NCI-H2171 (cell line): ENCODE measurements at regions not wholly inside any gene's neighbourhood (a gene's known extent, or its start where the extent isn't known, plus 50 kb on each side); places are given as distances from the start of the nearest gene placed in this dataset.
"Not testable (repeated sequence)": the region's sequence is repeated elsewhere in the genome, so short reads cannot be mapped to it uniquely, and the experiment has no call there.

ENCODE experiments used
- DNase-seq: peaks from one replicate; lab custom pipeline; 2025; lab: John Stamatoyannopoulos, UW

DNA sequence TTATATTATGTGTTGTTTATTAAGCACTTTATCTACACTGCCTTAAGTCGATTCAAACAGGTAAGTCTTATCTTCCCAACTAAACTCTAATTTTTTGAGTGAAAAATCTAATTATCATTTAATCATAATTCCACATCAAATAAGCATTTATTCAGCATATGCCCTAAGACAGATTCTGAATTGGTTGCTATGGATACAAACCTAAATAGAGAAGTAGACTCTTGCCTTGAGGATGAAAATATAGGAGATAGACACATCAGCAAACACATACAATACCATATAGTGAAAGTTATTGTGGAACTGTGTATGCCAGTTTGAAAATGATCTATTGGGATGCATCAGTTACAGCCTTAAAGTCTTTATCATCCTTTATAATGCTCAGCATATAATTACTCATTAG, 1679.9 kb downstream of the SLITRK1 start:
- DNase-seq: no peak

DNA sequence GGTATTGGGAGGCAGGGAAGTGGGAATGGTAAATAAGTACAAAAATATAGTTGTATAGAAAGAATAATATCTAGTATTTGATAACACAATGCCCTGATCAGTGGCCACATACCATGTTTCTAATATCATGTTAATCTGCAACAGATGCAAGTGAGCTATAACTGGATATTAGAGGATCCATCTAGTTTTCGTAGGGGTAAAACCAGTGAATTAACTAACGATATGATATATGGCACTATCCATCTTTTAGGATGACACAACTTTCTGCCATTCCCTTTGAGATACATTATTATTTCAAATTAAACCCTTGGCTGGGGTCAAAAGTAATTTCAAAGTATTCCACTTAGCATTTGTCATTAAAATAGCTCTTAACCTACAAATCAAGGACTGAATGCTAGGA, 1686.2 kb downstream of the SLITRK1 start:
- no peak for DNase-seq

DNA sequence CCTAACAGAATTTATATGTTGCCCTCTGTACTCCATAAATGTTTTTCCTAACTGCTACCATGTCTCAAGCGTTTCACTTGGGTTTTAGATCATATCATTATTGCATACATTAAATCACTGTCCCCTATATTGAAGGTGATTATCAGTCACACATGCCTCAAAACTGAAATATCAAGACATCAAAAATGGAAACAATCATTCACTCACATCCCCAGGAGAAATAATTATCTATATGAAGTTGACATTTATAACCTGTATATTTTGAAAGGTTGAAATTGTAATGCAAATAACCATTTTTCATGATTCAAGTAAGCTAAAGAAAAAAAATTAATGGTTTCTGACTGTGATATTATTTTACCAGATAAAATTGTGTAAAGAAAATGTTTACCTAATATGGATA, 1695.0 kb downstream of the SLITRK1 start:
- DNase-seq: no peak

DNA sequence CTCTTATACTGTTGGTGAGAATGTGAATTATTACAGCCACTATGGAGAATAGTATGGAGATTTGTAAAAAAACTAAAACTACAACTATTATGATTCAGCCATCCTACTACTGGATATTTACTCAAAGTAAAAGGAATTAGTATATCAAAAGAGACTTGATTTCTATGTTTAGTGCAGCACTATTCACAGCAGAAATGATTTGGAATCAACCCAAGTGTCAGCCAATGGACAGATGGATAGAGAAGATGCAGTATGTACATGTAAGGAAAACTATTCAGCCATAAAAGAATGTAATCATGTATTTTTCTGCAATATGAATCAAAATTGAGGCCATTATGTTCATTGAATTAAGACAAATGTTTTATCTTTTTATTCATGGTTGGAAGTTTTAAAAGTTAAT, 1705.5 kb downstream of the SLITRK1 start:
- DNase-seq: no peak

DNA sequence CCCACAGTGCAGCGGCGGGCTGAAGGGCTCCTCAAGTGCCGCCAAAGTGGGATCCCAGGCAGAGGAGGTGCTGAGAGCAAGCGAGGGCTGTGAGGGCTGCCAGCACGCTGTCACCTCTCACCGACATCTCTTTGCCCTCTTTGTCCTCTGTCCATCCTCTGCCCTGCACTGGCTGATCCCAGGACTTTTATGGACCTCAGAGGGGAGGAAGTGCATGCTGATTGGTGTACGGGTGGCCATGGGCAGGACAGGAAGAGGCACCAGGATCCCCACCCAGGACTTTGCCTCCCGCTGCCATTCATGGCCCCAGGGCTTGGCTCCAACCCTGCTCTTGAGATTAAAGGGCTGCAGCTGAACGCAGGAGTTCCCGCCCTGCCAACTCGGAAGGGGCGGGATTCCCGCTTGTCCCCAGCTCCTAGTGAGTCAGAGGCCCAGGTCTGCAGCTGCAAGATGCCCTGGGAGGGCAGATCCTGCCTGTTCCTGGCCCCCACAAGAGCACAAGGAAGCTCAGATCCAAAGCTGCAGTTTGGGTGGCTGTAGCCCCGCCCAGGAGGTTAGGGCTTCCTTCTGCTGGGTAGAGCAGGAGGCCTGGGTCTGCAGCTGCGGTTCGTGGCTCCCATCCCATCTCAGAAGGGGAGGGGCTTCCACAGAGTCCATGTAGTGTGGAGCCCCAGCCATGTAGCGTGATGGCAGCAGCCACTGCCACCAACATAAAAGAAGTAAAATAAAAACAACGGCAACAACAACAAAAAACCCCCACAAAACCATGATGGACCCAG, 1716.7 kb downstream of the SLITRK1 start:
- no peak for DNase-seq

DNA sequence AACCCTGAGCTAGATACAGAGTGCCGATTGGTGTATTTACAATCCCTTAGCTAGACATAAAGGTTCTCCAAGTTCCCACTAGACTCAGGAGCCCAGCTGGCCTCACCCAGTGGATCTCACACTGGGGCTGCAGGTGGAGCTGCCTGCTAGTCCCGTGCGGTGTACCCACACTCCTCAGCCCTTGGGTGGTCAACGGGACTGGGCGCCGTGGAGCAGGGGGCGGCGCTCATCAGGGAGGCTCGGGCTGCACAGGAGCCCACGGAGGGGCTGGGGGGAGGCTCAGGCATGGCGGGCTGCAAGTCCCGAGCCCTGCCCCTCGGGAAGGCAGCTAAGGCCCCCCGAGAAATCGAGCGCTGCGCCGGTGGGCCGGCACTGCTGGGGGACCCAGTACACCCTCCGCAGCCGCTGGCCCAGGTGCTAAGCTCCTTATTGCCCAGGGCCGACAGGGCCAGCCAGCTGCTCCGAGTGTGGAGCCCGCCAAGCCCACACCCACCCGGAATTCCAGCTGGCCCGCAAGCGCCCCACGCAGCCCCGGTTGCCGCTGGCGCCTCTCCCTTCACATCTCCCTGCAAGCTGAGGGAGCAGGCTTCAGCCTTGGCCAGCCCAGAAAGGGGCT, 1717.4 kb downstream of the SLITRK1 start:
- not testable (repeated sequence) for DNase-seq

DNA sequence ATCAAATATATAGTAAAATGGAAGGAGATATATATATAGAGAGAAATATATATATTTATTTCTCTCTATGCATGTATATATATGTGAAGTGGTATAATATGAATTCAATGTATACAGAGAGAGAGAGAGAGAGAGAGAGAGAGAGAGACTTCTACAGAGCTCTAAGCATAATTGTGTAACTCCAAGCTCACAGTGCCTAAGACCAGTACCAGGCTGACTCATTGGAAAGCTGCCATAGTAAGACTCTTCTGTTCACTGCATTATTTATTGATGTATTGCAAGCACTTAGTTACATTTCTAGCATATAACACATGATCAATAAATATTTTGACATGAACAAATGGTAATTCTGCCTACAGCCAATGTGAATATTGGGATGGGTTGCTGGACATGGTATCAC, 1734.7 kb downstream of the SLITRK1 start:
- DNase-seq: no peak

DNA sequence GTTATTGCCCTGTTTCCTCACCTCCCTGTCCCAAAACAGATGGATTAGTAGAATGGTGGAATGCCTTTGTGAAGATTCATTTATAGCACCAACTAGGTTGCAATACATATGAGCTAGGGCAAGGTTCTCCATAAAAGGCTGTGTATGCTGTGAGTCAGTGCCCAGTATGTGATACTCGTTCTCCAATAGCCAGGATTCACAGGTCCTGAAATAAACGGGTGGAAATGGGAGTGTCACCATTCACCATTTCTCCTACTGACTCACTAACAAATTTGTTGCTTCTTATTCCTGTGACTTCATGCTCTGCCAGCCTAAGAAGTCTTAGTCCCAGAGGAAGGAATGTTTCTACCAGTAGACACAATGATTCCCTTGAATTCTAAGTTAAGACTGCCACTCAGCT, 1745.4 kb downstream of the SLITRK1 start:
- DNase-seq: no peak

DNA sequence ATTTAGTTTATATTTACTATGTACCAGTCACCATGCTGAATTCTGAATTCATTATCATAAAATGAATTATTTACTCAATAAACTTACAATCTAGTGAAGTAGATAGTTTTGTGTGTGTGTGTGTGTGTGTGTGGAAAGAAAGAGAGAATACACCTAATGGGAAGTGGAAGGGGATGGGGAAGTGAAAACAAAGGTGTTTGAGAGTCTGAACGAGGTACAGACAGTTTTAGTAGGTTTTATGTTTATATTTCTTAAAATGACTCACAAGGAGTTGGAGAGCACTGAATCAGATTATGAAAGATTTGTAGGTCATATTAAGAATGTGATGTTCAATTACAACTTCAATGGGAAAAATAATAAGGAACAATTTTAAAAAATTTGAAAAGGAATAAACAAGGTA, 1753.0 kb downstream of the SLITRK1 start:
- no peak for DNase-seq

DNA sequence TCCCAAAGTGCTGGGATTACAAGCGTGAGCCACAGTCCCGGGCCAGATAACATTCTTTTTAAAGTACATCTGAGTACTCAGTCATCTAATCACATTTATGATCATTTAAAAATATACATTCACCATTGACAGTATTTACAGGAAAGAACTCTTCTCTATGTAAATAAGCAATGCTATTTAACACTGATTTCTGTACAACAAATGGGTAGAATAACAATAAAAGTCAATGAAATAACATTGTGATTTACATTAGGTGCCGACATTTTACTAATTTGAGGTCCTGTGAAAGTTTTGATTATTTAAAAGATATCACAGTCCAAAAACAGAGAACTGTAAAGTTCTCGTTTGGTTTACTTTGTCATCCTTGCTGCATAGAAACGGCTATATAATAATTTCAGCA, 1763.7 kb downstream of the SLITRK1 start:
- DNase-seq: no peak

DNA sequence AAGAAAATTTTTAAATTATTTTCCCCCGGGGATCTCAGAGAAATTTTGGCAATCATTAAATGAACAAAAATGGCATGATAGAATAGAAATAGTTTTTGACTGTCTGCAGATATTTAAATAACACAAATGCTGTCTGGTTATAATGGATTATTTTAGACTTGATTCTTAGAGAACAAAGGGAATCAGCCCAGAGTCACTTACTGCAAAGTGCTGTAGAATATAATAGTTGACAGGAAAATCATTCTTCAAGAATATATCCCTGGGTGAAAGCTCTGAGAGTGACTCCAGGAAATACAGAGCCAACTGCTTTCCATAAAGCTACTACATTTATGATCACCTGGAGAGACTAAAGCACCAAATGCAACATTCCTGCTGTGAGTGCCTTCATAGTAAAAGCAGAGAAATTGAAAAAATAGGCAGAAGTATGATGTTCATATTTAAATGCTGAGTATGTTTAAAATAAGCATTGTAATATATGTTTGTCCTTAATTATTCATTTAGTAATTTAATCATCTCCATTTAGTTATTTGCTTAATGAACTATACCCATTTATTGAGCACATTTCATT, 1765.8 kb downstream of the SLITRK1 start:
- DNase-seq: no peak

DNA sequence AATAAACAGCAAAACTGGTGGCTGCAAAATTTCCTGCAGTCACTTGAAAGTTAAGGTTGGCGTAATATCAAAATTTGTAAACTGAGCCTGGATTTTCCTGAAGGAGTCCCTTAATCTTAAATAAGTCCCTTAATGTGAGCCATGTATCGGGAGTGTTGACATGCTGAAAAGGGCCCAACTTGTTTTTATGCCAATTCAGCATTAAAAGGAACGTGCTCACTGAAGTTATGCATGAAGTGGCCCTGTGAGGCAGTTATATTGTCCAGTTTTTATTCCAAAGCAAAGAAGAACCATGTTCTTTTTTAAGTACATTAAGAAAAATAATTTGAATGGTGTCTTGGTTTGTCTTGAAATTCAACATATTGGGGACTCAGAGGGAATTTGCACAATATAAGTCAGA, 1766.9 kb downstream of the SLITRK1 start:
- DNase-seq: no peak

DNA sequence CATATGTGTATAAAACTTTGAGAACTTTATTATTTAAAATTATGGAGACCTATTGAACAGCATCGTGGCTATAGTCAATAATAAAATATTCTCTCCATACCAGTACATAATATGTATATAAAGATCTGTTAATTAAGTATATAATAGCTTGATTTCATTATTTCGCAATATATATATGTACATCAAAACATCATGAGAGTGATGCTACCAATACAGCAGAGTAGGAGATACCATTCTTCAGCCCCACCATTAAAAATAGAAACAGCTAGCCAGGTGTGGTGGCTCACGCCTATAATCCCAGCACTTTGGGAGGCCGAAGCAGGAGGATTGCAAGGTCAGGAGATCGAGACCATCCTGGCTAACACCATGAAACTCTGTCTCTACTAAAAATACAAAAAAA, 1755.3 kb upstream of the SPRY2 start:
- DNase-seq: no peak

DNA sequence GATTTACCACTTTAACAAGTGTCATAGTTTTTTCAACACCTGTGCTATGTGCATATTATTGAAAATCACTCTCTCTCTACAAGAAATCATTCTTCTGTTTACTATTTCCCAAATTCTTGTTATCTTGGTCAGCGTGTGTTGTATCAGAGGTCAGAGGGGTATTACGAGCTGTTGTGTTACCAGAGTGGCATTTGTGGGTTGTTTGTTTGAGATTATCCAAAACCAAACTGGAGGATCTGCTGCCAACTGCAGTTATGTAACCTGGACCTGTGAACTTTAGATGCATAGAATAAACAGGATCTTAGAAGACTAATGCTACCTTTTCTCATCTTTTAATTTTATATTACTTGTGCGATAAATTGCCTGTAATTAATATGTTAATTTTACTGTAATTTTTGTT, 1751.4 kb upstream of the SPRY2 start:
- DNase-seq: no peak

DNA sequence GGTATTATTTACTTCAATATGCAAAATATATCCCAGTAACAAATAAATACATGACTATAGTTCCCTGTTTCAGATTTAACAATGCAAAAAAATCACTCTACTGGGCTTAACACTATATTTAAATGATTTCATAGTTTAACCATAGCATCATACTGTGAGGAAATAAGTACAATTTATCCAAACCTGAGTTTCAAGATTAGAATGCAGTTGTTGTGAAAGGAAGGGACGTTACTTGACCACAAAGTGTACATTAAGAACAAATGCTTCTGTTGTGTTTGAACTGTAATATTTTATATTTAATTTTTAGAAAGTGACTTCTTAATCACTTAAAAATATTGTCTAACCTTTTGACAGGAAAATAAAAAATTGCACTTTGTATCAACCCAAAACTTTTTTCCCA, 1747.9 kb upstream of the SPRY2 start:
- no peak for DNase-seq

DNA sequence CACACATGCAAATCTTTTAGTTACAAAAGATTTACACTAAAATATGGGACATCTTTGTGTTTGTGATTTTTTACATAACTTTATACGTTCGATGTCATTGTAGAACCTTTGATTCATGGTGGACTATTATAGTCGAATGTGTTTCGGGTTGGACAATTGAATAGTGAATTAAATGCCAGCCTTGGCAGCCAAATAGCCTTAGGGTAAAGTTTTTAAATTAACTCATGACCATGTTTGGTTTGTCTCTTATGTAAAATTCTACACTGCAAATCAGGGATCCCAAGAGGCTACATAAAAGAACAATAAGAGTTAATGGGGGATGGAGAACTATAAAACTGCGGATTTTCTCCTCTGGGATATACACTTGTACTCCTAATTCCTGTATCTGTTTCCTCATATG, 1735.6 kb upstream of the SPRY2 start:
- no peak for DNase-seq

DNA sequence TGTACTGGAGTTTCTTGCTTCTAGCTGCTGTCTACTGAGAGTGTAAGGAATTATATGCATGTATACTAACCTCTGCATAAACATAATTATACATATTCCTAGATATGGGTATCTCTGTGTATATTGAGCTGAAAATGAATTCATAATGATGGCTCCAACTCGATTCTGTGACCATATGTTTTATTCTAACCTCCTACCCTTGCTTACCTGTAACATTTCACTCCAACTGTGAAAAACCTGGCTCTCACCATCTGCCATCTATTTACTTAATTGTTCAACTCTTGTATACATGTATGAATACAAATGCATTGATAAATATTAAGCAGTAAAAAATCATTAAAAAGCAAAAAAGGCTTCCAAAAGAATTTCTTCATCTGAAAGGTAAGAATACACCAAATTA, 1729.5 kb upstream of the SPRY2 start:
- DNase-seq: peak; percentile 64

DNA sequence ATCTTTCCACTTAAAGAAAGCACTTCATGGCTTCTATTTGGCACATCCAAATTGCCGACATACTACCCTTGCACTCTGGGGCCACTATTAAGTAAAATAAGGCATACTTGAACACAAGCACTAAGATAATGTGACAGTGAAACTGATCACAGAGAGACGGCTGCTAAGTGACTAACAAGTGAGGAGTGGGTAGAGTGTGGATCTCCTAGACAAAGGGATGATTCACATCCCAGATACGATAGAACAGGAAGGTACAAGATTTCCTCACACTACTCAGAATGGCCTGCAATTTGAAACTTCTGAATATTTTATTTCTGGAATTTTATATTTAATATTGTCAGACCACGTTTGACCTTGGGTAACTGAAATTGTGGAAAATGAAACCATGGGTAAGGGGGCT, 1721.8 kb upstream of the SPRY2 start:
- no peak for DNase-seq

DNA sequence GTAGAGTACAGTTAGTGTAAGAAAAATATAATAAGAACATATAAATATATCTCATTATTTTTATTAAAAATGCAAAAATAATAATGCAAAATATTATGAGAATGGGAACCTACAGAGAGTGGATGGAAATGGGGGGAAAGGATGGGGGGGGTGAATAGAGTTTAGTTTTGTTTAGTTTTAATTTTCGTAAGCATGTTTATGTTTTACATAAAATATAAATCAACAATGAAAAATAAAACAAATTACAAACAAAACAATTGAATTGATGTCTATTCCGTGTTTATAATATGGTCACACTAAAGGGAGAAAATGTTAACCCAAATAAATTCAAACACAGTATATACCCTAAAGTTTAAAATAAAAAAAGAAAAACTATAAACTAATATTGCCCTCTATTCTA, 1717.4 kb upstream of the SPRY2 start:
- no peak for DNase-seq

DNA sequence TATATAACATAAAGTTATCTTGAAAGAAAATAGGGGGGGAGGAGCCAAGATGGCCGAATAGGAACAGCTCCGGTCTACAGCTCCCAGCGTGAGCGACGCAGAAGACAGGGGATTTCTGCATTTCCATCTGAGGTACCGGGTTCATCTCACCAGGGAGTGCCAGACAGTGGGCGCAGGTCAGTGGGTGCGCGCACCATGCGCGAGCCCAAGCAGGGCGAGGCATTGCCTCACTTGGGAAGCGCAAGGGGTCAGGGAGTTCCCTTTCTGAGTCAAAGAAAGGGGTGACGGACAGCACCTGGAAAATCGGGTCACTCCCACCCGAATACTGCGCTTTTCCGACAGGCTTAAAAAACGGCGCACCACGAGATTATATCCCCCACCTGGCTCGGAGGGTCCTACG, 1704.4 kb upstream of the SPRY2 start:
- not testable (repeated sequence) for DNase-seq

DNA sequence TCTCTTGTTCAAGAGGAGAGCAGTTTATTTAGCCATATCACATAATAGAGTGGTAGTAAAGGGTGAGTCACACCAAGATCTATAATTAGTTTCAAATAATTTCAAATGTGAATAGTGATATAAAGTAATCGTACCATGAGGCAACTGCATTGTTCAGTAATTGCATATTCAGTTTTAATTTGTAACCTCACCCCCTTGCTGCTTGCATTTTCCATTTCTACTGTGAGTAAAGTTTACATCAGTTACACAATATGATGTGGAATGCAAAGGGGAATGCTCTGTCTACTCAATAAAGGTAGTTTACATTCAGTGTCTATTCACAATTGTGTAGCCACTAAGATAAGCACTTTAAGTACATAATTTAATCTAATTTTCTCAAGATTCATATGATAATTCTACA, 1695.7 kb upstream of the SPRY2 start:
- no peak for DNase-seq

DNA sequence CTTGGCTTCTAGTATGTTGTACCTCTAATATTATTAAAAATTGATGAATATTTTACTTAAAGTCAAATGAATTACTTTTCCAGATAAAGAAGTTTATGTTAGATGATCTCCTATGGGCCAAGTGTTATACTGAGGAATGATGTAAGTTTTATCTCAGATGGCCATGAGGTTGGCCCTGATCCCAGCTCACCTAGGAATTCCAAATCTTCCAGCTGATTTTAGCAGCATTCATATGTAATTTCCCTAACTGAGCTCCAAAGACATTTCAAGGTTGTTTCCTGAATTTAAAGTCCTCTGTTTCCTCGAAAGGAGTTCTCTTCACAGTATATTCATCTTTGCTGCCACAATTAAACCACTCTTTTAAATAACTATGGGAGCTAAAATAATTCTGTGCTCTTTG, 1670.4 kb upstream of the SPRY2 start:
- DNase-seq: no peak

DNA sequence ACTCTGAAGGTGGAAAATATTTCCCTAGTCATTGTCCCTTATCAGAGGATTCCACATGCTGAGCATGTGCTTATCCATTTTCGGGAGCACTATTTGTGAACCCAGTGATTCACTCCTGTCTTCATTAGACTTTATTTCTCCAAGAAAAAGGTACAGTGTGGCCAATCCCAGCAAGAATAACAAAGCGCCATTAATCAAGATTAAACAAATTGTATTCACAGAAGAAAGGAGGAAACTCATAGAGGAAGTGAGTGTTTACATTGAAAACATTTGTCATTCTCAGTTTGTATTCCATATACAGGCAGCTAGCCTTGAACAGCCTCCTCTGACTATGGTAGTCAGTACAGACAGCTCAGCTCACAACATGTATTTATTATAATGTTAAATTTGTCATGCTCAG, 1669.9 kb upstream of the SPRY2 start:
- DNase-seq: no peak

DNA sequence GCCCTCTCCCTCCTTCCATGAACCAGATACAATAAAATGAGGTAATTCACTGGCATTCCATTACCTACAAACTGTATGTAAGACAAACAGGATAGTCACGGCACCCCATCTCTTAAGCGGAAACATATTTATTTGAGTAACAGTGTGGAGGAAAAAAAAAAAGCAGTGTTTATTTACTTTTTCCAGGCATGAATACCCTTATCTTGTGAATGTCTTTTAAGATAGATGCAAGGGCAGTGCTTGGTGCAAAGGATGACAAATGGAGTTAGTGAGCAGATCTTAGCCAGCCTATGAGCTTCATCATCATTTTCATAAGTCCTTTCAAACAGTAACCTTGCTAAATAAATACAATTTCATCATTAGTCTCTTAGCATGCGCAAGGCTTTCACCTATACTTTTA, 1661.8 kb upstream of the SPRY2 start:
- DNase-seq: no peak
